Tibial artery (tissue), 4 donors: ENCODE measurements at regions not wholly inside any gene's neighbourhood (a gene's known extent, or its start where the extent isn't known, plus 50 kb on each side); places are given as distances from the start of the nearest gene placed in this dataset.

ENCODE experiments used
- DNase-seq, 2 donors: peaks; one replicate each; pipeline ENCODE4 v3.0.0-alpha.2; 2019
- H3K27ac ChIP-seq, 2 donors: fragments of 200-600 bp; sonication (generic) in 1 of 2; 1 replicate in 1 of 2; 2 replicates in 1 of 2; pipeline ENCODE4 v1.5.1; 2018 to 2019; ENCODE audit warnings: mild to moderate bottlenecking in 1 of 2
- H3K27me3 ChIP-seq, 2 donors: fragments of 200-600 bp; sonication (generic) in 1 of 2; one replicate each; pipeline versions ENCODE4 v1.5.1 to v1.6.0; 2016 to 2019
- H3K36me3 ChIP-seq, 3 donors: fragments of 200-600 bp; sonication (generic) in 2 of 3; one replicate each; pipeline ENCODE4 v1.5.1; 2016 to 2019; ENCODE audit warnings: mild to moderate bottlenecking in 2 of 3
- H3K4me1 ChIP-seq, 4 donors: fragments of 200-600 bp; sonication (generic) in 2 of 4; 1 replicate in 3 of 4; 2 replicates in 1 of 4; pipeline ENCODE4 v1.5.1; 2016 to 2019
- H3K4me3 ChIP-seq, 2 donors: fragments of 200-600 bp; sonication (generic) in 1 of 2; 1 replicate in 1 of 2; 2 replicates in 1 of 2; pipeline ENCODE4 v1.5.1; 2018 to 2019; ENCODE audit warnings: mild to moderate bottlenecking in 2 of 2
- H3K9me3 ChIP-seq, 3 donors: fragments of 200-600 bp; sonication (generic) in 1 of 3; one replicate each; pipeline ENCODE4 v1.5.1; 2016 to 2019
- intact Hi-C: fragments of 100-400 bp; cut with DNase I; formaldehyde crosslinking; loops from one replicate; pipeline ENCODE4 v1.15.0; 2023; ENCODE audit warnings: low total_unique reads
- TF ChIP-seq, protein P1 (sequence below), 2 experiments: fragments of 200-600 bp in 1 of 2; fragments of 450-650 bp in 1 of 2; IDR thresholded peaks; one replicate each; pipeline ENCODE4 v1.5.1; 2017 to 2019; ENCODE audit warnings: antibody characterized with exemption in 2 of 2, mild to moderate bottlenecking in 1 of 2, moderate library complexity in 1 of 2

DNA sequence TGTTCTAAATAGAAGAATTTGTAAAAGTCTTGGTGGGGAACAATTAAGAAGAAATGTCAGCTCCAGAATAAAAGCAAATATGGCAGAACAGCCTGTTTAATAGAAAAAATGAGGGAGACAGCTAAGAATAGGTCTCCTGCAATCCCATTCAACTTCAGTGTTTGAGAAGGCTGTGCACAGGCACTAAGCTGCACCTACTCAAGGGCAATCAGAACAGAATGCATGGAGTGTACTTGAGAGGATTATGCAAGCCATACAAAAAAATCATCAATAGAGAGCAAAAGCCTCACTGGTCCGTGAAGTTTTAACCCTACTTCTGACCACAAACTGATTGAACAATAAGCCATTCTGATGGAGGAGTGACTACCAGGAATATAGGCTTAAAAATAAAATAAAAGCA, 690.7 kb upstream of the PCDH15 start:
- Histone ChIP-seq H3K27me3 (no peaks in the 10 kb centered on the region), H3K4me1 (no peaks in the 10 kb centered on the region), H3K4me3 (no peak overlapping the region), H3K27ac (no peak overlapping the region), H3K36me3 (no peaks in the 10 kb centered on the region), H3K9me3 (no peaks in the 10 kb centered on the region)
- intact Hi-C loops, result no loop called here
- TF ChIP-seq, protein P1, sequence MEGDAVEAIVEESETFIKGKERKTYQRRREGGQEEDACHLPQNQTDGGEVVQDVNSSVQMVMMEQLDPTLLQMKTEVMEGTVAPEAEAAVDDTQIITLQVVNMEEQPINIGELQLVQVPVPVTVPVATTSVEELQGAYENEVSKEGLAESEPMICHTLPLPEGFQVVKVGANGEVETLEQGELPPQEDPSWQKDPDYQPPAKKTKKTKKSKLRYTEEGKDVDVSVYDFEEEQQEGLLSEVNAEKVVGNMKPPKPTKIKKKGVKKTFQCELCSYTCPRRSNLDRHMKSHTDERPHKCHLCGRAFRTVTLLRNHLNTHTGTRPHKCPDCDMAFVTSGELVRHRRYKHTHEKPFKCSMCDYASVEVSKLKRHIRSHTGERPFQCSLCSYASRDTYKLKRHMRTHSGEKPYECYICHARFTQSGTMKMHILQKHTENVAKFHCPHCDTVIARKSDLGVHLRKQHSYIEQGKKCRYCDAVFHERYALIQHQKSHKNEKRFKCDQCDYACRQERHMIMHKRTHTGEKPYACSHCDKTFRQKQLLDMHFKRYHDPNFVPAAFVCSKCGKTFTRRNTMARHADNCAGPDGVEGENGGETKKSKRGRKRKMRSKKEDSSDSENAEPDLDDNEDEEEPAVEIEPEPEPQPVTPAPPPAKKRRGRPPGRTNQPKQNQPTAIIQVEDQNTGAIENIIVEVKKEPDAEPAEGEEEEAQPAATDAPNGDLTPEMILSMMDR (IDR thresholded peaks at IDR 0.05), result no peak
- DNase-seq, result no peak

DNA sequence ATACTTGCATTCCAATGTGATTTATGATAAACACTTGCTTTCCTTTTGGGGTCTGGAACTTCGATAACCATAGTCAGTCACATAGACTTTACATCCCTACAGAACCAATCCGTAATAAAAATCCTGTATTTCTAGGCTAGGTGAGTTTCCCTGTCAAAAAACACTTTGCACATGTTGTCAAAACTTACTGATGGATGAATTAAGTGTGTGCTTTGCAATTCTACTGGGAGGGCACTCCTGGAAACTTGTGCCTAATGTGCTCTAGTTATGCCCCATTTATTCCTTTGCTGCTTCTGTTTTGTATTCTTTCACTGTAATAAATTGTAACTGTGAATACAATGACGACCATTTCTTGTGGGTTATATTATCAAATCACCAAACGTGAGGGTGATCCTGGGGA, 684.8 kb upstream of the PCDH15 start:
- intact Hi-C loops, result no loop called here
- Histone ChIP-seq H3K27me3 (no peaks in the 10 kb centered on the region), H3K9me3 (peaks cover 0 to 5% (median 3%) of the 10 kb centered on the region in 3 donors), H3K4me1 (no peaks in the 10 kb centered on the region), H3K27ac (no peak overlapping the region), H3K4me3 (no peak overlapping the region), H3K36me3 (no peaks in the 10 kb centered on the region)
- DNase-seq, result no peak
- TF ChIP-seq, protein P1 (IDR thresholded peaks at IDR 0.05), result no peak

DNA sequence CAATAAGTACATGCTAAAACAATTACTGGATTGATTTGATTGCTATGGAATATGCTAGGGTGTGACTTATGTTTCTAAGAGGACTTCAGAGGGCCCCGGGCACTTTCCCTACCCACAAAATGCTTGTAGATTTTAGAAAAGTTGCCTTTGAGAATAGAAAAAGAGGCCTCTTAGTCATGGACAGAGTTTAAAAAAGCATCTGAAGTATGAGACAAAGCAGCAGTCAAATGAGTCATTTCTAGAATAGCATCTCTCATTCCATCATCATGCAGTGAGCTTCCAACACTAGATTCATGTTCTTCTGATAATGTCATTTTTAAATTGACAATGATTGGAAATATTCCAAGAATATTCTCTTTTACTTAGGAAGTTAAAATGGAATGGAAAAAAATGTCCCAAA, 675.1 kb upstream of the PCDH15 start:
- Histone ChIP-seq H3K36me3 (no peaks in the 10 kb centered on the region), H3K4me1 (no peaks in the 10 kb centered on the region), H3K27ac (no peak overlapping the region), H3K27me3 (no peaks in the 10 kb centered on the region), H3K4me3 (no peak overlapping the region), H3K9me3 (no peaks in the 10 kb centered on the region)
- DNase-seq, result no peak
- TF ChIP-seq, protein P1 (IDR thresholded peaks at IDR 0.05), result no peak
- intact Hi-C loops, result no loop called here

DNA sequence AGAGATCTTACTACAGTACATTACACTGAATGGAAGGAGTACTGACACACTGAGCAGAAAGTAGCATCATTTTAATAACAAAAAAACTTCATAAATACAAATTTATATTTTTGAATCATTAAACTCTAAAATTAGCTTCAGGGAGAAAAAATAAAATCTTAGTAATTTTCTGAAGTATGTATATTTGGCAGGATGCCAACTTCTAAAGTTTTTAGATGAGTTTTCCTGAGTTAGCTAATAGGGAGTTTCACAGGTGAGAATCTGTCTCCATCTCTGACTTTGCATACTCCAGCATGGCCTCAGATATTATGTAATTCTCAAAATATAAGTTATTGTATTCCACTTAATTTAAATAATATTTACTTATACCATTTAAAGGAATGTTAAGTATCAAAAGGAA, 673.2 kb upstream of the PCDH15 start:
- Histone ChIP-seq H3K4me3 (no peak overlapping the region), H3K36me3 (no peaks in the 10 kb centered on the region), H3K9me3 (no peaks in the 10 kb centered on the region), H3K4me1 (no peaks in the 10 kb centered on the region), H3K27me3 (no peaks in the 10 kb centered on the region), H3K27ac (no peak overlapping the region)
- TF ChIP-seq, protein P1 (IDR thresholded peaks at IDR 0.05), result no peak
- DNase-seq, result no peak
- intact Hi-C loops, result no loop called here

DNA sequence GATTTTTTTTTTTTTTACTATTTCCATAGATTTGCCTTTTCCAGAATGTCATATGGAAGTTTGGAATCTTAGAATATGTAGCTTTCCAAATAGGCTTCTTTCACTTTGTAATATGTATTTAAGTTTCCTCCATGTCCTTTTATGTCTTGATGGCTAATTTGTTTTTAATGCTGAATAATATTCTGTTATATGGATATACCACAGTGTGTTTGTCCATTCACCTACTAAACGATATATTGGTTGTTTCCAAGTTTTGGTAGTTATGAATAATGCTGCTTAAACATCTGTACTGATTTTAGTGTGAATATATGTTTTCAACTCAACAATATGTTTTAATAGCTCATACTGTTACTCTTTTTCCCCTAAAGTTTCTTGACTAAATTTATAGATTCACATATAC, 669.8 kb upstream of the PCDH15 start:
- no peaks in the 10 kb centered on the region for H3K36me3 ChIP-seq
- H3K27me3 ChIP-seq, result no peaks in the 10 kb centered on the region
- TF ChIP-seq, protein P1 (IDR thresholded peaks at IDR 0.05), result no peak
- H3K9me3 ChIP-seq, result no peaks in the 10 kb centered on the region
- DNase-seq, result no peak
- H3K4me1 ChIP-seq, result no peaks in the 10 kb centered on the region
- H3K4me3 ChIP-seq, result no peak overlapping the region
- H3K27ac ChIP-seq, result no peak overlapping the region
- intact Hi-C loops, result no loop called here

DNA sequence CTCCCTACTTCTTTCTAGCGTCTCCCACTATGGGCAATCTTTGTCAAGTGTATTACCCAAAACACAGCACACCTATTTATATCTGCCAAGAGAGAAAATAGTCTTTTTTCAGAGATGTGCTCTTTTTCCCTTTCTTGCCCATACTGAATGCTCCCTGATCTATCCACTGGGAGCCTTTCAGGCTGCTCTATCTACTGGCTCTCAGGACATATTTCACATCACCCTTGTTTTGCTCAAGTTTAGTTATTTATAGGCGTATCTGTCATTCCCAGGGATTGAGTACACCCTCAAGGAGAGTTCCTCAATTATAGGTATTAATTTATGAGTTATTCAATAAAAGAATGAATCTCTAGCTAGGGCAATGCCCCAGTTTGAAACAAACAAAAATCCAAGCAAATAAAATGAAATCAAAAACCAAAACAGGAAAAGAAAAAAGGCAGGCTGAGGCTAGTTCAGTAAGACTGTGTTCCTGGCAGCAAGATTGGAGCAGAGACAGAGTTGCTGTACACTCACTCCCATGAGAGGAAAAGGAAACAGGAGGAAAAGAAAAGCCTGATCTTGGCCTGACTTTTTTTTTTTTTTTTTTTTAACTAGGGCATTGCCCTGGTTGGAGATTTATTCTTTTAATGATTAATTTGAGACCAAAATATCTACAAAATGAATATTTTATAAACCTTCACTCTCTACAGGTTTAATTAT, 665.9 kb upstream of the PCDH15 start:
- Histone ChIP-seq H3K4me3 (no peak overlapping the region), H3K36me3 (no peaks in the 10 kb centered on the region), H3K9me3 (no peaks in the 10 kb centered on the region), H3K27me3 (no peaks in the 10 kb centered on the region), H3K27ac (no peak overlapping the region), H3K4me1 (no peaks in the 10 kb centered on the region)
- TF ChIP-seq, protein P1 (IDR thresholded peaks at IDR 0.05), result no peak
- DNase-seq, result no peak
- intact Hi-C loops, result no loop called here
